H1 (cell line): ENCODE measurements at regions not wholly inside any gene's neighbourhood (a gene's known extent, or its start where the extent isn't known, plus 50 kb on each side); places are given as distances from the start of the nearest gene placed in this dataset.

Experiments
- ASH2L ChIP-seq: fragments of 200-600, 300-600 bp; sonication (generic); IDR thresholded peaks from one replicate; pipeline ENCODE4 v1.7.1; 2017; ENCODE audit warnings: low read length
- CTCF ChIP-seq, 3 experiments: IDR thresholded peaks; 1 replicate in 2 of 3; 2 replicates in 1 of 3; pipeline versions ENCODE4 v1.5.1 to v1.6.1; 2011; ENCODE audit warnings: low read length in 3 of 3, mild to moderate bottlenecking in 3 of 3, inconsistent platforms in 2 of 3, low read depth in 1 of 3, moderate library complexity in 1 of 3; ENCODE audit not compliant: insufficient read depth in 1 of 3; ENCODE audit errors: control extremely low read depth in 1 of 3
- JUN ChIP-seq: IDR thresholded peaks from 2 replicates; pipeline ENCODE4 v1.6.1; 2011; ENCODE audit warnings: low read depth, mild to moderate bottlenecking, improper control_type of control experiment, low read length

GRCh38 chr10:9253121-9253520 lies 1198.6 kb downstream of the GATA3 start:
- no peak for TF ChIP-seq JUN
- no peak for TF ChIP-seq ASH2L
- no peak for TF ChIP-seq CTCF (IDR thresholded peaks at IDR 0.05; ENCODE audit: control extremely low read depth in 1 of 3, insufficient read depth in 1 of 3, low read depth in 1 of 3, low read length in 3 of 3)
